ENCODE measurements at regions not wholly inside any gene's neighbourhood (a gene's known extent, or its start where the extent isn't known, plus 50 kb on each side); places are given as distances from the start of the nearest gene placed in this dataset.

GRCh38 chr9:103364753-103365152 lies 369.6 kb downstream of the CYLC2 start:
- H3K27ac Mint-ChIP-seq, result no peak overlapping the region
- no peaks in the 10 kb centered on the region for H3K27me3 Mint-ChIP-seq (ENCODE audit: insufficient read depth)
- H3K4me3 ChIP-seq (ENCODE audit: low read length), result no peak overlapping the region
- peaks cover 51% of the 10 kb centered on the region for H3K9me3 ChIP-seq (ENCODE audit: control insufficient read depth, low read length)
- no peaks in the 10 kb centered on the region for H3K4me1 ChIP-seq (ENCODE audit: control insufficient read depth, insufficient read depth, low read length)
- H3K9ac ChIP-seq (ENCODE audit: extremely low read depth, low read length, poor library complexity, severe bottlenecking), result no peak overlapping the region
- DNase-seq, result no peak
- no peak for TF ChIP-seq CTCF (conservative IDR thresholded peaks at IDR 0.05)
- no peaks in the 10 kb centered on the region for H3K36me3 Mint-ChIP-seq (ENCODE audit: low read depth)
- no peaks in the 10 kb centered on the region for H3K4me1 Mint-ChIP-seq
- WGBS, 2 experiments (ENCODE audit: insufficient coverage in 1 of 2, insufficient read length in 1 of 2), result 72 to 79% methylated on average over 2 of the region's 2 CpGs
- no peaks in the 10 kb centered on the region for H3K27me3 ChIP-seq (ENCODE audit: control insufficient read depth, insufficient read depth, low read length, poor library complexity, severe bottlenecking)
- no peaks in the 10 kb centered on the region for H3K36me3 ChIP-seq (ENCODE audit: control insufficient read depth, insufficient read depth, low read length)
- H3K9me3 Mint-ChIP-seq, result no peaks in the 10 kb centered on the region
- H3K4me3 Mint-ChIP-seq, result no peak overlapping the region
- no peak overlapping the region for H3K27ac ChIP-seq (ENCODE audit: low read depth, low read length)

- no peak overlapping the region for H3K4me3 Mint-ChIP-seq
Measured at GRCh38 chr9:103371152-103371551, 376.0 kb downstream of the CYLC2 start.

GRCh38 chr9:103372828-103373227 lies 377.7 kb downstream of the CYLC2 start:
- Mint-ChIP-seq H3K36me3 (ENCODE audit: low read depth) (no peaks in the 10 kb centered on the region), H3K27ac (no peak overlapping the region), H3K9me3 (no peaks in the 10 kb centered on the region), H3K4me3 (no peak overlapping the region), H3K27me3 (ENCODE audit: insufficient read depth) (no peaks in the 10 kb centered on the region), H3K4me1 (no peaks in the 10 kb centered on the region)
- no peak for DNase-seq
- Histone ChIP-seq H3K9me3 (ENCODE audit: control insufficient read depth, low read length) (peaks cover 28% of the 10 kb centered on the region), H3K4me3 (ENCODE audit: low read length) (no peak overlapping the region), H3K27ac (ENCODE audit: low read depth, low read length) (no peak overlapping the region), H3K36me3 (ENCODE audit: control insufficient read depth, insufficient read depth, low read length) (no peaks in the 10 kb centered on the region), H3K4me1 (ENCODE audit: control insufficient read depth, insufficient read depth, low read length) (no peaks in the 10 kb centered on the region), H3K27me3 (ENCODE audit: control insufficient read depth, insufficient read depth, low read length, poor library complexity, severe bottlenecking) (no peaks in the 10 kb centered on the region), H3K9ac (ENCODE audit: extremely low read depth, low read length, poor library complexity, severe bottlenecking) (no peak overlapping the region)
- 86% methylated on average over 4 of the region's 4 CpGs; no CpG with 5 or more reads in 1 of the 2 experiments for WGBS, 2 experiments (ENCODE audit: insufficient coverage in 1 of 2, insufficient read length in 1 of 2)
- TF ChIP-seq CTCF (conservative IDR thresholded peaks at IDR 0.05), result no peak

More at GRCh38 chr9:103371152-103371551, 376.0 kb downstream of the CYLC2 start:
- no peak for DNase-seq
- H3K4me3 ChIP-seq (ENCODE audit: low read length), result no peak overlapping the region
- H3K27me3 ChIP-seq (ENCODE audit: control insufficient read depth, insufficient read depth, low read length, poor library complexity, severe bottlenecking), result no peaks in the 10 kb centered on the region
- Mint-ChIP-seq H3K27ac (no peak overlapping the region), H3K4me1 (no peaks in the 10 kb centered on the region), H3K36me3 (ENCODE audit: low read depth) (no peaks in the 10 kb centered on the region), H3K27me3 (ENCODE audit: insufficient read depth) (no peaks in the 10 kb centered on the region), H3K9me3 (no peaks in the 10 kb centered on the region)
- no peak overlapping the region for H3K27ac ChIP-seq (ENCODE audit: low read depth, low read length)
- peaks cover 29% of the 10 kb centered on the region for H3K9me3 ChIP-seq (ENCODE audit: control insufficient read depth, low read length)
- H3K4me1 ChIP-seq (ENCODE audit: control insufficient read depth, insufficient read depth, low read length), result no peaks in the 10 kb centered on the region
- 90 to 93% methylated on average over 3 to 5 of the region's 5 CpGs for WGBS, 2 experiments (ENCODE audit: insufficient coverage in 1 of 2, insufficient read length in 1 of 2)
- H3K9ac ChIP-seq (ENCODE audit: extremely low read depth, low read length, poor library complexity, severe bottlenecking), result no peak overlapping the region
- H3K36me3 ChIP-seq (ENCODE audit: control insufficient read depth, insufficient read depth, low read length), result no peaks in the 10 kb centered on the region
- no peak for TF ChIP-seq CTCF (conservative IDR thresholded peaks at IDR 0.05)

Measured in endodermal cell (in vitro differentiated cells).